Lower lobe of right lung (tissue), 2 donors: ENCODE measurements at regions not wholly inside any gene's neighbourhood (a gene's known extent, or its start where the extent isn't known, plus 50 kb on each side); places are given as distances from the start of the nearest gene placed in this dataset.
A peak's percentile ranks its signal among the peaks of the same experiment; 100 is the strongest.

Experiments
- ATAC-seq, 2 donors: fragments of 200-7000 bp; cut with Tn5 transposase; one replicate each; pipeline ENCODE4 v1.9.1; 2020 to 2022; ENCODE audit warnings: mild to moderate bottlenecking in 2 of 2, moderate library complexity in 2 of 2
- DNase-seq: peaks from one replicate; pipeline ENCODE4 v3.0.0-alpha.2; 2020
- H3K27ac ChIP-seq: fragments of 200-600 bp; one replicate; pipeline ENCODE4 v1.8.0; 2022
- H3K27me3 ChIP-seq: fragments of 200-600 bp; one replicate; pipeline ENCODE4 v1.8.0; 2022; ENCODE audit warnings: low read depth
- H3K36me3 ChIP-seq: fragments of 200-600 bp; one replicate; pipeline ENCODE4 v1.8.0; 2022; ENCODE audit warnings: mild to moderate bottlenecking
- H3K4me1 ChIP-seq: fragments of 200-600 bp; one replicate; pipeline ENCODE4 v1.8.0; 2022
- H3K4me3 ChIP-seq: fragments of 200-600 bp; one replicate; pipeline ENCODE4 v1.8.0; 2022; ENCODE audit warnings: mild to moderate bottlenecking
- H3K9me3 ChIP-seq: fragments of 200-600 bp; one replicate; pipeline ENCODE4 v1.8.0; 2022
- CTCF ChIP-seq: fragments of 200-600 bp; IDR thresholded peaks from one replicate; pipeline ENCODE4 v1.8.0; 2022; ENCODE audit warnings: antibody characterized with exemption, mild to moderate bottlenecking
- intact Hi-C: fragments of 100-400 bp; cut with DNase I; formaldehyde crosslinking; loops from one replicate; pipeline ENCODE4 v1.11.0; 2022
- donor health status: DM: no; HTN: yes; CAD: no; lungs with severe emphysema.

- Histone ChIP-seq H3K36me3 (no peaks in the 10 kb centered on the region), H3K4me1 (peaks cover 33% of the 10 kb centered on the region), H3K27ac (no peak overlapping the region), H3K9me3 (no peaks in the 10 kb centered on the region), H3K27me3 (no peaks in the 10 kb centered on the region), H3K4me3 (no peak overlapping the region)
- intact Hi-C loops = no loop called here
- ATAC-seq (peak; percentile 77 to 85), DNase-seq (peak; percentile 86)
- TF ChIP-seq CTCF = no peak
Observed at GRCh38 chr2:134154246-134154645, 99.6 kb upstream of the MGAT5 start.

- TF ChIP-seq CTCF = no peak
- intact Hi-C loops = no loop called here
- H3K9me3 ChIP-seq = no peaks in the 10 kb centered on the region
- no peak for DNase-seq
- H3K4me3 ChIP-seq = no peak overlapping the region
- no peaks in the 10 kb centered on the region for H3K36me3 ChIP-seq
- no peaks in the 10 kb centered on the region for H3K27me3 ChIP-seq
- no peak overlapping the region for H3K27ac ChIP-seq
- peaks cover 35% of the 10 kb centered on the region for H3K4me1 ChIP-seq
- ATAC-seq = peak; percentile 24 to 26
Observed at GRCh38 chr2:134155134-134155533, 98.7 kb upstream of the MGAT5 start.

- Histone ChIP-seq H3K27ac (no peak overlapping the region), H3K36me3 (no peaks in the 10 kb centered on the region), H3K4me1 (peaks cover 50% of the 10 kb centered on the region), H3K4me3 (no peak overlapping the region), H3K27me3 (no peaks in the 10 kb centered on the region), H3K9me3 (no peaks in the 10 kb centered on the region)
- DNase-seq (no peak), ATAC-seq (no peak)
- intact Hi-C loops = no loop called here
- TF ChIP-seq CTCF = no peak
Observed at GRCh38 chr2:134158295-134158694, 95.6 kb upstream of the MGAT5 start.

- peak overlapping the region; percentile 59 for H3K27ac ChIP-seq
- peak; percentile 45 to 47 for ATAC-seq
- peak; percentile 61 for DNase-seq
- no peaks in the 10 kb centered on the region for H3K9me3 ChIP-seq
- intact Hi-C loops = no loop called here
- no peaks in the 10 kb centered on the region for H3K27me3 ChIP-seq
- peaks cover 21% of the 10 kb centered on the region for H3K4me1 ChIP-seq
- no peak overlapping the region for H3K4me3 ChIP-seq
- H3K36me3 ChIP-seq = no peaks in the 10 kb centered on the region
- TF ChIP-seq CTCF = no peak
Observed at GRCh38 chr2:134161170-134161547, 92.7 kb upstream of the MGAT5 start.

GRCh38 chr2:134163336-134163735 lies 90.5 kb upstream of the MGAT5 start:
- no peak overlapping the region for H3K27ac ChIP-seq
- TF ChIP-seq CTCF = no peak
- H3K27me3 ChIP-seq = no peaks in the 10 kb centered on the region
- ATAC-seq (no peak), DNase-seq (no peak)
- H3K9me3 ChIP-seq = no peaks in the 10 kb centered on the region
- no peak overlapping the region for H3K4me3 ChIP-seq
- intact Hi-C loops = no loop called here
- peaks cover 17% of the 10 kb centered on the region for H3K4me1 ChIP-seq
- H3K36me3 ChIP-seq = no peaks in the 10 kb centered on the region

GRCh38 chr2:134164306-134164705 lies 89.6 kb upstream of the MGAT5 start:
- intact Hi-C loops = no loop called here
- H3K36me3 ChIP-seq = no peaks in the 10 kb centered on the region
- TF ChIP-seq CTCF = no peak
- H3K4me3 ChIP-seq = no peak overlapping the region
- no peaks in the 10 kb centered on the region for H3K27me3 ChIP-seq
- DNase-seq (no peak), ATAC-seq (no peak)
- H3K9me3 ChIP-seq = no peaks in the 10 kb centered on the region
- no peak overlapping the region for H3K27ac ChIP-seq
- H3K4me1 ChIP-seq = peaks cover 17% of the 10 kb centered on the region
